ENCODE measurements at regions not wholly inside any gene's neighbourhood (a gene's known extent, or its start where the extent isn't known, plus 50 kb on each side); places are given as distances from the start of the nearest gene placed in this dataset.
"Not testable (repeated sequence)": the region's sequence is repeated elsewhere in the genome, so short reads cannot be mapped to it uniquely, and the experiment has no call there.

GRCh38 chr12:8351073-8351472 lies 104.7 kb upstream of the CLEC6A start:
- TF ChIP-seq NR3C1 (CRISPR knock-in tag; IDR thresholded peaks at IDR 0.05); POLR2AphosphoS5 (IDR thresholded peaks at IDR 0.05; ENCODE audit: control insufficient read depth, insufficient read depth, low read depth, low read length); DPF2 (IDR thresholded peaks at IDR 0.05); KLF6 (CRISPR knock-in tag; IDR thresholded peaks at IDR 0.05; ENCODE audit: borderline replicate concordance); ZNF77 (CRISPR knock-in tag; IDR thresholded peaks at IDR 0.05); NFE2L1 (tag; IDR thresholded peaks at IDR 0.05; ENCODE audit: borderline replicate concordance, low read depth); ZNF24 (IDR thresholded peaks at IDR 0.05); ZNF3 (CRISPR knock-in tag; IDR thresholded peaks at IDR 0.05); POLR2A (conservative IDR thresholded peaks at IDR 0.05); CTCF (IDR thresholded peaks at IDR 0.05 in 2 of 3, conservative IDR thresholded peaks at IDR 0.05 in 1 of 3; ENCODE audit: insufficient read depth in 2 of 3, low read depth in 1 of 3, low read length in 3 of 3): not testable (repeated sequence)
- TF ChIP-seq, protein P1, sequence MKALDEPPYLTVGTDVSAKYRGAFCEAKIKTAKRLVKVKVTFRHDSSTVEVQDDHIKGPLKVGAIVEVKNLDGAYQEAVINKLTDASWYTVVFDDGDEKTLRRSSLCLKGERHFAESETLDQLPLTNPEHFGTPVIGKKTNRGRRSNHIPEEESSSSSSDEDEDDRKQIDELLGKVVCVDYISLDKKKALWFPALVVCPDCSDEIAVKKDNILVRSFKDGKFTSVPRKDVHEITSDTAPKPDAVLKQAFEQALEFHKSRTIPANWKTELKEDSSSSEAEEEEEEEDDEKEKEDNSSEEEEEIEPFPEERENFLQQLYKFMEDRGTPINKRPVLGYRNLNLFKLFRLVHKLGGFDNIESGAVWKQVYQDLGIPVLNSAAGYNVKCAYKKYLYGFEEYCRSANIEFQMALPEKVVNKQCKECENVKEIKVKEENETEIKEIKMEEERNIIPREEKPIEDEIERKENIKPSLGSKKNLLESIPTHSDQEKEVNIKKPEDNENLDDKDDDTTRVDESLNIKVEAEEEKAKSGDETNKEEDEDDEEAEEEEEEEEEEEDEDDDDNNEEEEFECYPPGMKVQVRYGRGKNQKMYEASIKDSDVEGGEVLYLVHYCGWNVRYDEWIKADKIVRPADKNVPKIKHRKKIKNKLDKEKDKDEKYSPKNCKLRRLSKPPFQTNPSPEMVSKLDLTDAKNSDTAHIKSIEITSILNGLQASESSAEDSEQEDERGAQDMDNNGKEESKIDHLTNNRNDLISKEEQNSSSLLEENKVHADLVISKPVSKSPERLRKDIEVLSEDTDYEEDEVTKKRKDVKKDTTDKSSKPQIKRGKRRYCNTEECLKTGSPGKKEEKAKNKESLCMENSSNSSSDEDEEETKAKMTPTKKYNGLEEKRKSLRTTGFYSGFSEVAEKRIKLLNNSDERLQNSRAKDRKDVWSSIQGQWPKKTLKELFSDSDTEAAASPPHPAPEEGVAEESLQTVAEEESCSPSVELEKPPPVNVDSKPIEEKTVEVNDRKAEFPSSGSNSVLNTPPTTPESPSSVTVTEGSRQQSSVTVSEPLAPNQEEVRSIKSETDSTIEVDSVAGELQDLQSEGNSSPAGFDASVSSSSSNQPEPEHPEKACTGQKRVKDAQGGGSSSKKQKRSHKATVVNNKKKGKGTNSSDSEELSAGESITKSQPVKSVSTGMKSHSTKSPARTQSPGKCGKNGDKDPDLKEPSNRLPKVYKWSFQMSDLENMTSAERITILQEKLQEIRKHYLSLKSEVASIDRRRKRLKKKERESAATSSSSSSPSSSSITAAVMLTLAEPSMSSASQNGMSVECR (CRISPR knock-in tag; IDR thresholded peaks at IDR 0.05): not testable (repeated sequence)
